ENCODE measurements at regions not wholly inside any gene's neighbourhood (a gene's known extent, or its start where the extent isn't known, plus 50 kb on each side); places are given as distances from the start of the nearest gene placed in this dataset.
"Not testable (repeated sequence)": the region's sequence is repeated elsewhere in the genome, so short reads cannot be mapped to it uniquely, and the experiment has no call there.

DNA sequence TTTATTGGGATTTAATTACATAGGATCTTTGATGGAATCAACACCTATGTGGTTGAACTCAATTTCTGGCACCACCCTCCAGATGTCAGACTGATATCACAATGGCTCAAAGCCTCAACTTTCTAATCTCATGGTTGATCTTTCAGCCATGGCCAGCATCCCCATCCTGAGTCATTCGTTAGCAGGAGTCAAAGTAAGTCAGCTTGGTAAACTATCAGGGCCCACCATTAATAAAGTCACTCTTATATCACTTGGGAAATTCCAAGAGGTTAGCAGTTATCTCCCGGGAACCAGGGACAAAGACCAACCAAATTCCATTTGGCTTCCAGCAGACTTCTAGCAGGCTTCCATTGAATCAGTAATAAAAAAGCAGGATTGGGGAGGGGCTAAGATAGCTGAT, 50.7 kb upstream of the TNFSF4 start:
- DNase-seq, result no peak

DNA sequence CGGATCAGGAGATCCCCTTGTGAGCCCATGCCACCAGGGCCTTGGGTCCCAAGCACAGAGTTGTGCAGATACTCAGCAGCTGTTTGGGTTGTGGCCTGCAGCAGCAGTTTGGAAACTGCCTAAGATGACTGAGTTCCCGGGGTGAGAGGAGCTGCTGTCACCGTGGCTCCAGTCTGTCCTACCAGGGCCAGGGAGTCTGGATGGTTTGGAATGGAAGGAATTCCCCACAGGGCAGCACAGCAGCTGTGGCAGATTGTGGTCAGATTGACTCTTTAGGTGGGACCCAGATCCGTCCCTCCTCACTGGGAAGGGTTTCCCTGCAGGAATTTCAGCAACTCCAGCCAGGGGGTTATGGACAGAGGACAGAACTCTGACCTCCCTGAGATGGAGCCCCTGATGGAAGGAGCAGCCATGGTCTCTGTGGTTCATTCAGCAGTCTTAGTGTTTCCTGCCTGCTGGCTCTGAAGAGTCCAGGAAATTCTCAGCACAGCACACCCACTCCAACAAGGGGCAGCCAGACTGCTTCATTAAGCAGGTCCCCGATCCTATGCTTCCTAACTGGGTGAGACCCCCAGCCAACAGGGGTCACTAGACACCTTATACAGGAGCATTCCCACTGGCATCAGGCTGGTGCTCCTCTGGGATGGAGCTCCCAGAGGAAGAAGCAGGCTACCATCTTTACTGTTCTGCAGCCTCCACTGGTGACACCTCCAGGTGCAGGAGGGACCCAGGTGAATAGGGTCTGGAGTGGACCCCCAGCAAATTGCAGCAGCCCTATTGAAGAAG, 51.5 kb upstream of the TNFSF4 start:
- DNase-seq, result no peak

DNA sequence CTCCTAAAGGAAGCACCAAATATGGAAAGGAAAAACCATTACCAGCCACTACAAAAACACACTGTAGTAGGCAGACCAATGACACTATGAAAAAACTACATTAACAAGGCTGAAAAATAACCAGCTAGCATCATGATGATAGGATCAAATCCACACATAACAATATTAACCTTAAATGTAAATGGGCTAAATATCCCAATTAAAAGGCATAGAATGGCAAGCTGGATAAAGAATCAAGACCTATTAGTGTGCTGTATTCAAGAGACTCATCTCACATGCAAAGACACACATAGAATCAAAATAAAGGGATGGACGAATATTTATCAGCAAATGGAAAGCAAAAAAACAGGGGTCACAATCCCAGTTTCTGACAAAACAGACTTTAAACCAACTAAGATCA, 53.2 kb upstream of the TNFSF4 start:
- DNase-seq, result not testable (repeated sequence)

DNA sequence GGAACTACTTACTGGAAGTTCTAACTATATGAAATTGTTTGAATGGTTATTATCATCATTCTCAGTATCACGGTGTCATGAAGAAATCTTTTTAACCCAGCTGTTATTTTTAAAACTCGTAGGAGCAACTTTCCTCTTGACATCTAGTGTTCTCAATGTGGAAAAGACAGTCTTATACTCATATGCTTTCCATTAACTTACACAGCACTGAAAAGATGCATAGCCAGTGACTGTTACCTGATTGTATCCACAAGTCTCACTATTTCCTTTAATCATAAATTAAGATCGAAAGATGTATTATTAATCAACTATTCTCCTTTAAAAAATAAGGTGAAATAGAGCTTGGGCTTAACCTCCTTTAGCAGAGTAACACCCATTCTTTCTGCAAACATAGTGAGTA, 59.7 kb upstream of the TNFSF4 start:
- DNase-seq, result no peak

DNA sequence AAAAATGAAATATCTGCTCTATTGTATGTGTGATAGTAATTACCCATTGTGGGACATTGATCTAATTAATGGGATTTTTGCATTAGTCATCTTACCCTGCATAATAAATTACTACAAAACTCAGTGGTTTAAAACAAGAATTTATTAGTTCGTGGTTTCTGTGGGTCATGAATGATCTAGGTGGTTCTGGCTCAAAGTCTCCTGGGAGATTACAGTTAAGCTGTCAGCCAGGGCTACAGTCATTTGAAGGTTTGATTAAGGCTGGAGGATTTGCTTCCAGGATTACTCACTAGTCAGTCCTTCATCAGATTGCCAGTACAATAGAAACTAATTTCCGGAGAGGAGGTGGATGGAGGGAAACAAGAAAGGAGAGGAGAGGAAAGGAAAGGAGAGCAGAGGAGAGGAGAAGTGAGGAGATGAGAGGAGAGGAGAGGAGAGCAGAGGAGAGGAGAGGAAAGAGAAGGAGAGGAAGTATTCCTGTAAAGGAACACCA, 60.4 kb upstream of the TNFSF4 start:
- DNase-seq, result no peak

DNA sequence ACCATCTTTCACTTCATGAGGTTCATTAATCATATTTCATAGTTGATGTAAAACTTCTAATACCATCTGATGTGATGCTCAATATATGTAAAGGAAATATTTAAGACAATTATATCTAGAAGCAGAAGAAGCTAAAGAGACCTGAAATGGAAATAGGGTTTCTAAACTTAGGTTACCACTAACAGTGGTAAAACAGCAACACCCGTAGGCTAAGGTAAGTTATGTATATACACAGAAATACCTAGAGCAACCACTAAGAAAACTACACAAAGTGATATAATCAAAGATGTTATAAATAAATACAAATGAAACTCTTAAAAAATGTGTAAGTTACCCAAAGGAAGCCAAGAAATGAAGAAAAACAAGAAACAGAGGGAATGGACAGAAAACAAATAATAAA, 61.1 kb upstream of the TNFSF4 start:
- DNase-seq, result no peak

DNA sequence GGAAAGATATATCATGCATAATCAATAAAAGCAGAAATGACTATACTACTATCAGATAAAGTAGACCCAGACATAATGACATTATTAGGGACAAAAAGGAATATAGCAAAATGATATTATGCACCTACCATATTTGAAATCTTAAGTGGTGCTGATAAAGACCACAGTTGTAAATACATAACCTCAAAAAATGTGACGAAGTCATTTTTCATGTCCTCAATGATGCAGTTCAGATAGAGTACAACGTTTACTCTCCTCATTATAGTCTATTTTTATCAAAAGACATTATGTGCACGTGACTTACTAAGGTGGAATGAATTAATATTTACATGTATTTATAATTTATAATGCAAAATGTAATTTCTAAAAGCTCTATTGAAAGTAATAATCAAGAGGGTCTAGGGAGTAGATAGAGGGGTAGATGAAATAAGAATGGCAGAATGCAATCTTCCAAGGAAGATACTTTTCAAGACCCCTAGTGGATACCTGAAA, 61.7 kb upstream of the TNFSF4 start:
- DNase-seq, result no peak

DNA sequence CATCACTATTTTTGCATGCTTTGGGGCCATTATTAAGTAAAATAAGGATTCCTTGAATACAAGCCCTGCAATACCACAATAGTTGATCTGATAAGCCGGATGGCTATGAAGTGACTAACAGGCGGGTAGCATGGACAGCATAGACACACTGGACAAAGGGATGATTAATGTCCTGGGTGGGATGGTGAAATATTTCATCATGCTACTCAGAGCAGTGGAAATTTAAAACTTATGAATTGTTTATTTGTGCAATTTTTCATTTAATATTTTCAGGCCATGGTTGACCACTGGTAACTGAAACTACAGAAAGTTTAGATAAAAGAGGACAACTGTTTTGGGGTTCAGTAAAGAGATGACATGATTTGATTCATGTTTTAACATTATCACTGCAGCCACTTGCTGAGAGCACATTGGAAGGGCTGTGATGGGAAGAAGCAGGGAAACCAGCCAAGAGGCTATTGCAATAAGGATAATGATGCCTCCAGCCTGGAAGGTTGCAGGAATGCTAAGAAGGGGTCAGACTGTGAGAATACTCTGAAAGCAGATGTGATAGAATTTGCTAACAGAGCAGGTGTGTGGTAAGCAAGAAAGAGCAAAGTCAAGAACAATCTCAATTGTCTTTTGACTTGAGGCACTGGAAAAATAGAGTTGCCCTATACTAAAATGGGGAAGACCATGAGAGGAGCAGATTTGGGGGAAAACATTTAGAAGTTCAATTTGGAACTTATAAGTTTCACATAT, 62.5 kb upstream of the TNFSF4 start:
- DNase-seq, result no peak

DNA sequence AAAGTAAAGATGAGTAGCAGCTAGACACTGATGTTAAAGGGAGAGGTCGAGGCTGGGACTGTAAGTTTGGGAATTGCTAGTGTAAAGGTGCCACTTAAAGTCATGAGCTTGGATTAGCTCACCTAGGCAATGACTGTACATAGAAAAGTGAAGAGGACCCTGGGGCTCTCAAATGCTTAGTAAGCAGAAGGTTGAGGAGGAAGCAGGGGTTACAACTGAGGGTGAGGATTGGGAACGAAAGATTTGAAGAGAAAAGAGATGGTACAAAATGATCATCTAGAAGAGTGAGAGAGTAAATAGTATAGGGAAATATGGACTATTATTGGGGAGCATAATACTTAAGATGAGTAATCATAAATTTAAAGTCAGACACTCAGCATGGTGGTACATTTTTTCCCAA, 63.1 kb upstream of the TNFSF4 start:
- DNase-seq, result no peak

DNA sequence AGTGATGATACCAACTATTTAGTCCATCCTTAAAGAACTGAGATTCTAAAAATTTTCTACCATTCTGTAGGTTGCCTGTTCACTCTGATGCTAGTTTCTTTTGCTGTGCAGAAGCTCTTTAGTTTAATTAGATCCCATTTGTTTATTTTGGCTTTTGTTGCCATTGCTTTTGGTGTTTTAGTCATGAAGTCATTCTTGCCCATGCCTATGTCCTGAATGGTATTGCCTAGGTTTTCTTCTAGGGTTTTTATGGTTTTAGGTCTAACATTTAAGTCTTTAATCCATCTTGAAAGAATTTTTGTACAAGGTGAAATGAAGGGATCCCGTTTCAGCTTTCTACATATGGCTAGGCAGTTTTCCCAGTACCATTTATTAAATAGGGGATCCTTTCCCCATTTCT, 63.9 kb upstream of the TNFSF4 start:
- not testable (repeated sequence) for DNase-seq

DNA sequence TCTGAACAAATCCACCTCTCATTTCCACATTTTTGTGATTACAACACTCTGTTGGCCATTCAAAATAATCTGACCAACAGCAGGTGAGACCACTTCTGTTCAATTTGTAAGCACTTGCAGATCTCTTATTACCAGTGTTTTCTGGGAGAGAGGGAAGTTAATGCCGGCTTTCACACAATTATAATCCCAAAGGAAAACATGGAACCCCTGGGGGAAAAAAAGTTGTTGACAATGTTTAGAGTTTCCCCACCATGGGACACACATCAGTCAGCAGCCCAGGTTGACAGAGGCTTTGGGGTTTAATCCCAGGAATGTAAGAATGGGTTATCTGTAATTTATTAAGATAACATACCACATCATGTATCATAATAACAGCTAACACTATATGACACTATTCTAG, 68.4 kb upstream of the TNFSF4 start:
- DNase-seq, result no peak

DNA sequence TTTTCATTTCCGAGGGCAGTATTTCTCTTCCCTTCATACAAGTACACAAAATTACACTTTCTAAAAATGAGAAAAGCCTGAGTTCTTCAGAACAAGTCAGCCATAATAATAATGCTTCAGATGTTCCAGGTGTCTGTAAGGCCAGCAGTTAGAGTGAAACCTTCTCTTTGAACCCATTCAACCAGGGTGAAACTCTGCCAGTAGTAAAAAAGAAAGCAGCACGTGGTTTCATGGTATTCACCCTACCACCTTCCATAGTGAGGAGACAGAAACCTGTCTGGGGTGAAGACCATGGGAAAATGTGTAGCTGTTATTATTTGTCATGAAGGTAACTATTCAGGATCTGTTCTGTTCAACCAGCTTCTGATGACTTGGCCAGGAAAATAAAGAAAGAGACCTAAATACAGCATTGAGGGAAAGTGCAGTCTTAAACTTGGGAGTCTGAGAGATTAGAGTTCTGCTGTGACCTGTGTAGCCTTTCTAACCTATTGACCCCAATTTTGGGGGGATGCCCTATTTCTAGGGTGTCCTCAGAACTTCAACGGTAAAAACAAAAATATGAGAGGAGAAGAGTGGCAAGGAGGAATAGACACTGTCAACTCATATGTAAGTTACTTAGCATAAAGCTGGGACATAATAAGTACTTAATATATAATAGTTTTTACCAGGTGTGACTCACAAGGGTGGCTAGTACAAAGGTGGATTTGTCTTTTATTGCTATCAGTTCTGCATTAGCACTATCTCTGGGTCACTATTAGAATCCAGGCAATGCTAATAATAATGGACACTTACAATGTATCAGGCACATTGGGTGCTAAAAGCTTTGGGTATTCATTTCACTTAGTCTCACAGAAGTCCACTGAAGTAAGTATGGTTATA, 70.0 kb upstream of the TNFSF4 start:
- DNase-seq, result no peak

DNA sequence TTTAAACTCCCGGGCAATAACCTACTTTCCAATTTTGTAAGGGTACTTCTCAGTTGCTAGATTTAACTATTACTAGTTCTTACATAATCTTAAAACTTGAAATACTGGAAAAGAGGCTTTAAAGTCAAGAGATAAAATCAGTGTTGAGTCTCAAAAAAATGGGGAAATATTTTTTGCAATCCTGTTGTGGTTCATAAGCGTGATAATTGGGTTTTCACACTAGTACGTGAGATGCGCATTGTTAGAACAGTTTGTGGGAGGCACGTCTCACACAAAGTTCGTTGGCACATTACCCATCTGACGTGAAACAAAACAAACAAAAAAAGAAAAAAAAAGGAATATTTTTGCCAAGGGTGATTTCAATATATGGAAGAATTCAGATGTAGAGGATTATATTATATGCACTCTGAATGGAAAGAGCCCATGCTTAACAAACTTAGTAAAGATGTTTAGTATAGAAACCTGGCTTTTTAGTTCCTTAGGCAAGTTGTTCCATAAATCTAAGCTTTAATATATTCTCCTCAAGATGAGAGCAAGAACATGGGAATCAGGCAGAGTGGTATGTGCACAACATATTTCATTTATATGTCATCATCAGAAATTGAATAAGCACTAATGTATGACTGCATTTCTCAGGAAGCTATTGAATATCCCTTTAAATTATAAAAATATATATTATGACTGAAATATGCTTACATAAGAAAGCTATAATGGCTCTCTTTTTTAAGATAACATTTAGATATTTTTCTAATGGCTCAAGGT, 73.9 kb upstream of the TNFSF4 start:
- DNase-seq, result no peak

DNA sequence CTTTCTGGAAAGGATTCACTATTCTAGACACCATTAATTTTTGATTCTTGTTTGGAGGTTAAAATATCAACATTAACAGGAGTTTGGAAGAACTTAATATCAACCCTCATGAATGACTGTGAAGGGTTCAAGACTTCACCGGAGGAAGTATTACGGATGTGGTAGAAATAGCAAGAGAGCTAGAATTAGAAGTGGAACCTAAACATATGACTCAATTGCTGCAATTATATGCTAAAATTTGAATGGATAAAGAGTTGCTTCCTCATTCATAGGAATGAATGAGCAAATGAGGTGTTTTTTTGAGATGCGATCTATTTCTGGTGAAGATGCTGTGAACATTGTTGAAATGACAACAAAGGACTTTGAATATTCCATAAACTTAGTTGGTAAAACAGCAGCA, 77.9 kb upstream of the TNFSF4 start:
- no peak for DNase-seq

DNA sequence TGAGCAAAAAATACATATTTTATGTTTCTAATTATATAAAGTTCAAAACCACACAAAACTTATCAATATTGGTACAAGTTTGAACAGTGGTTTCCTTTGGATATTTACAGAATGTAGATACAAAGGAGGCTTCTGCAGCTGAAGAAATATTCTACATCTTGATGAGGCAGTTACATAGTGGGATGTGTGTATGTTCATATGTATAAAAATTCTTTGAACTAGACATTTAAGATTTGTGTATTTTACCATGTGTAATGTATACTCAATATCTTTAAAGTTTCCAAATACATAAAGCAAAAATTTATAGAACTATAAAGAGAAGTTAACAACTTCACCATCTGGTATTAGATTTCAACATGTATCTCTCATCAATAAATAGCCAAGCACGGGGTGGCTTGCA, 80.7 kb upstream of the TNFSF4 start:
- no peak for DNase-seq

DNA sequence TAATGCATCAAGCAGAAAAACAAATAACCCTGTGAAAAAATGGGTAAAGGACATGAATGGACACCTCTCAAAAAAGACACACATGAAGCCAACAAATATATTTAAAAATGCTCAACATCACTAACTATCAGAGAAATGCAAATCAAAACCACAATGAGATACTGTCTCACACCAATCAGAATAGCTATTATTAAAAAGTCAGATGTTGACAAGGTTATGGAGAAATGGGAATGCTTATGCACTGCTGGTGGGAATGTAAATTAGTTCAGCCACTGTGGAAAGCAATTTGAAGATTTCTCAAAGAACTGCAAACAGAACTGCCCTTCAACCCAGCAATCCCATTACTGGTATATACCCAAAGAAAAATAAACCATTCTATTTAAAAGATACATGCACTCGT, 86.6 kb upstream of the TNFSF4 start:
- no peak for DNase-seq

DNA sequence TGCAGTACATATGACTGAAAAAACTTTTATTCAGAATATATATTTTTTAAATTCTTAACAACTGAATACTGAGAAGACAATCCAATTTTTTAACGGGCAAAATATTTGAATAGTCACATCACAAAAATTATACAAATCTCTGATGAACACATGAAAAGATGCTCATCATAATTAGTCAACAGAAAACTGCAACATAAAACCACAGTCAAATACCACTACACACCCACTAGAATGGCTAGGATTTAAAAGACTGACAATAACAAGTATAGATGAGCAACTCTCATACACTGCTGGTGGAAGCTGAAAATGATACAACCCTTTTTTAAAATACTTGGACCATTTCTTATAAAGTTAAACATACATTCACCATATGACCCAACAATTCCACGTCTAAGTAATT, 87.7 kb upstream of the TNFSF4 start:
- DNase-seq, result no peak

DNA sequence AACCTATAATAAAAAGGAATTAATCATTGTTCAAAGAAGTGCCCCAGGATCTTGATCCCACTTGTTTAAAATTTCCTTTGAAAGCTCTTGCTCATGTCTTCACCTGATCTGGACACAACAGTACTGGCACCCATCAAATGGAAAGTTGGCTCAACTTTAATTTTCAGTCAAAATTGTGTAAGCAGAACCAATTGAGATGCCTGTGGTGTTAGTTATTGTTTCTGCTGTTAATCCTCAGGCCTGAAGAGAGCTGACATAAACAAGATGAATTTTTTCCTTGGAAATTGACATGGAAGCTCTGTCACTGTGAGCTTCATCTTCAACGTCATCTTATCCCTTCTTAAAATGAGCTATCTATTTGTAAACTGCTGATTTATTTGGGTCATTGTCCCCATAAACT, 88.3 kb upstream of the TNFSF4 start:
- DNase-seq, result no peak

DNA sequence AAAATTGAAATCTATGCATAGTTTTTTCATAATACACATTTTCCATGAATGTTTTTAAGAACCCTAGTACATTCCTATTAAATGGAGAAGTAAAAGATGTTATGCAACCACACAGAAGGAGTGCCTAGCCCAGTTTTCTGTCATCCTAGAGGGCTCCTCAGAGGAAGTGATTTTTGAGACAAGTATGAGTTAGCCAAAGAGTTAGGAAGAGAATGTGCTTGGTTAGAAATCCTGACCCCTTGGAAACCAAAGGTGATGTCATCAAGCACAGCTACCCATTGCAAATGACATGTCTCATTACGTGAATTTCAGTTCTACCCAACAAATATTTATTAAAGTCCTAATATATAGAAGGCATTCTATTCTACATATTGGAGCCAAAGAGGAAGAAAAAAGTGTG, 88.9 kb upstream of the TNFSF4 start:
- DNase-seq, result no peak

DNA sequence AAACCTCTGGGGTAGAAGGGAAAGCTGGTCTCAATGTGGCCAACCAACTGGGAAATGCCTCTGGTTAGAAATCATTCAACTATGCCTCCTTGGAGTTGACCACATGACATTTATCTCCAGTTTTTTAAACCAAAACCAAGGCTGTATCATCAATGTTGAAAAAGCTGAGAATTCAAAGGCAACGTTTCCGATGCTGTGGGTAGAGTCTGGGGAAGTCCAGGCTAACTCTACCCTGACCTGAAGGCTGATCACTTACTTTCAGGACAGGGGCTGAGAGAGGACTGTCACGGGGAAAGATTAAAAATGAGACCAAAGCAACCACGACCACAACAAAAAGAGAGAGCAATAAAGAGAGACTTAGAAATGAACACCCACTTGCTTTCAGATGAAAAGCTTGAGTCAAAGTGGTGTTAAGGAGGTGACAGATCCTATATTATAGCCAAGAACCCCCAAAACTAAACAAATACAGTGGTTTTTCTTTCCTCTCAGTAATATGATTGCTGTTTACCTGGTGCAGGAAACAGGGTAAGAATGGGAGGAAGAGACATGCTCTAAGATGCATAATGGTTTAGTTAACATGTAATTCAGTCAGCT, 90.8 kb upstream of the TNFSF4 start:
- peak; percentile 45 to 63 for DNase-seq

DNA sequence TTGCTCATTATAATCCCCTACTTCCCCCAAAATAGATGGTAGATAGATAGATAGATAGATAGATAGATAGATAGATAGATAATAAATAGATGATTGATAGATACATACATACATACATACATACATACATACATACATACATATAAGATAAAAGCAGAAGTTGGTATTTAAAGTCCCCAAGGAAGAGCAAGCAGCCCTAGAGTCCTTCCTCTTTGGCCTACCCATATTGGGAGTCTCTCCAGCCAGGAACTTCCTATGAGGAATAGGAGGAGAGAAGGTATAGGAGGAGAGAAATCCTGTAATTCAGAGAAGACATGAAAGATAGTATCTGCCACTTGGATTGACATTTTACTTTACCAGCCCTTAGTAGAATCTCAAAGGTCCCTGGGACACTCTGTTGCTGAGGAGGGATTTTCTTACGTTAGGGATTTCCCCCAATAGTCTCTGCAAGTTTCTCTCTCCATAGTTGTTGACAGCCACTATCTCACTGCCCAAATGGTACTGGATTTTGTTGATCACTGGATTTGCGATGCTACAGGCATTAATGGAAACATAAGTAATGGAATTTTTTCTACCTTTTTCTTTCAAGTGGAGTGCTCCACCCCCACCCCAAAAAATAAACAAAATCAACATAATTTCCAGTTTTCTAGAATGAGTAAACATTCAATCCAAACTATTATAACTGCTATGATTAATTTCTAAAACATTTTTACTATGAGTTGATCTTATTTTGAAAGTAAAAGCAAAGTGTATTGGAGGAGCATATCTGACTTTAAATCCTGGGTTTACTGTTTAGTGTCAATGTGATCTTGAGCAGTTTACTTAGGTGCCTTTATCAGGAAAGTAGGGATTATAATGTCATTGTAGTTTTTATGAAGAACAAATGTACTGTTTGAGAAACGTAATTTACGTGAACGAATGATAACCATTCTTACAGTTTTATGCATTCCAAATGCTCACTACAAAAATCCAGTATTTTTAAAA, 93.2 kb upstream of the TNFSF4 start:
- no peak for DNase-seq
